Stimulated activated CD4-positive, alpha-beta T cell treated with anti-CD3 and anti-CD28 coated beads, TNF-alpha, amount 100 ng/mL, for 24 hours (primary cell): ENCODE measurements at regions not wholly inside any gene's neighbourhood (a gene's known extent, or its start where the extent isn't known, plus 50 kb on each side); places are given as distances from the start of the nearest gene placed in this dataset.

Experiments used
- DNase-seq, 3 experiments: peaks; one replicate each; pipeline ENCODE4 v3.0.0-alpha.2; 2020; ENCODE audit warnings: low read depth in 3 of 3

- DNase-seq = no peak
Observed at GRCh38 chr7:85659364-85659763, 472.5 kb upstream of the SEMA3D start.

DNA sequence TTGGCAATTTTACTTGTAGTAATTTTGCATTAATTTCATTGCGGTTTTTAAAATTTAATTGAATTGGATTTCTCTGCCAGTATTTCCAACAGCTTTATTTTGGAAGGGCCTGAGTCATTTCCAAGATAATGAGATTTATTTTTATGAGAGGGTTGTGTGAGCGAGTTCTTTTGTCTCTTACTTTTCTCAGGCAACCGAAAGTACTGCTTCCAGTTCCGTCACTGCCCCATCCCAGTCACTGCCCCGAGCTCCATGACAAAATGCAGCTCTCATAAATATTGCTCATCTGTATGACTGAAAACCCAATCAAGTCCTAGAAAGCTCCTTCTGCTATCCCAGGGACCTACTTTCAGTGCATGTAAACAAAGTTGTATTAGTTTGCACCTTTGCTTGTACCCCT, 468.4 kb upstream of the SEMA3D start:
- no peak for DNase-seq

- no peak for DNase-seq
Observed at GRCh38 chr7:85644272-85644671, 457.4 kb upstream of the SEMA3D start.

GRCh38 chr7:85641331-85641730, 454.5 kb upstream of the SEMA3D start:
- no peak for DNase-seq

DNA sequence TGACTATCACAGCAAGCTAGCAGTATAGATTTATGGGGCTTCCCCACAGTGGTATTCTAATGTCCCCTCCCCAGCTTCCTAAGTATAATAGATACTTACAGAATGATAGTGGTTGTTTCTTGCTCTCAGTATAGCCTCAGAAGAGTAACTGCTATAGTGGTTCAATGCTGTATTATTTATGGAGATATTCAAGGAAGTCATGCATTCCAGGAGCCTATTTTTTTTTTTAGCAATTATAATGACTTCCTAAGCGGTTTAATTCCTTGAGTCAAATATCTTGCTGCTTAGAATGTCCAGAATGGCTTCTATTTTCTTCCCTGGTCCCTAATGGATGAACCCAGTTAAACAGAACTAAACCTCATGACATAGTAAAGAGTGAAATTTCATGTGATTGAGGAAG, 451.5 kb upstream of the SEMA3D start:
- no peak for DNase-seq

GRCh38 chr7:85634951-85635350, 448.1 kb upstream of the SEMA3D start:
- no peak for DNase-seq

DNA sequence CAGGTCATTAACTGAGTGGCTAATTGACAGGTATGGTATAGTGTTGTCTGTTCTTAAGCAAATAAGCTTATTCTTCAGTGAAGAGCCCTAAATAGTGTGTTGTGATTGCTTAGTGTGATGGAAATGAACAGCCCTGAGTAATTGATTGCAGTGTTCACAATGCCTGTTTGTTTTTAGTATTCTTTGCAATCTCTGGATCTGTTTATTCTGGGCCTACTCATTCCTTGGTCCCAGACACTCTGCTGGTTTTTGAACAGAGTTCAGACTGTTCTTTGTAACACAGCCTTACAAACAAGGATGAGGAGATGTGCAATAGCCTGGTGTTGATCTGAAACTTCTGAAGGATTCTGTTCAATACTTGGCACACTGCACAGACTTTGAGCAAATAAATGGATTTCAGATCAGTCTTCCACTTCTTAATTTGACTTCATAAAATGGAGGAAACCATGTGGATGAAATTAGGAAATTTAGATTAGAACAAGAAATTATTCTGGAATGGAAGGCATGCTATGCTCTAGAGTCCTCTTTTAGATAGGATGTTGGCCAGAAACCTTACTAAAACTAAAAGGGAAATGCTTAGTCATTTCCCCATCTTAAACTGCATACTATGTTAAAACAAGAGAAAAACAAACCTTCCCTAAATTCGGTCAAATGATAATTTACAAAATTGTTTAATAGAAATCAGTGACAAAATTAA, 444.2 kb upstream of the SEMA3D start:
- no peak for DNase-seq

- DNase-seq = no peak
Observed at GRCh38 chr7:85627791-85628586, 441.1 kb upstream of the SEMA3D start.

- DNase-seq = no peak
Observed at GRCh38 chr7:85622059-85622458, 435.2 kb upstream of the SEMA3D start.

DNA sequence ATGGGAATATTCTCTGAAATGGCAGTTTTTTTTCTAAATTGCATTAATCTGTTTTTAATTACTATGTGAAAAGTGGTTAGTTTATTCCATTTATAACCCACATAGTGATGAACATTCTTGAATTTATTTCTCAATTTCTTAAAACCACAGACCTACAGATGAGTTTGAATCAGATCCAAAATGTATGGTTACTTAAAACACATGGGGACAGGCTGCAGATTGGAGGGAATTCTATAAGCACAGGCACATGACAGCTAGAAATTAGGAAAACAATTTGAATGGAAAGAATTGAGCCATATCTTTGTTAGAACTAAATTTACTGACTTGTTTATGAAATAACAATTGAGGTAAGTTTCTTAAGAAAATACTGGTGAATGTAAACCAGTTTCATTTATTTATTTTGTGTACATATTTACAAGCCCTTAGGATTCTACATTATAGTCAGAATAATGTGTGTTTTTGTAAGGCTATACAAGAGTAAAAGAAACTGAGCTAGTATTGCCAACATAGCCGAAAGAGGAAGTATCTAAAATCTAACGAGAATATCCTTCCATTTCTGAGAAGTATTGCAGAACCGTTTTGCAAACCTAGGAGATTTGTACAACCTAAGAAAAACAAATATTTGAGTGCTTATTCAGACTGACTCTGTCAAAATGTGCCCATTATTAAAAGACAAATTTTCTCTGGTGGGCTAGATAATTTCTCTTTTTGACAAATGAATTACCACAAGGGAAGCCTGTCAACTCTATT, 434.3 kb upstream of the SEMA3D start:
- no peak for DNase-seq

GRCh38 chr7:85619236-85619635, 432.4 kb upstream of the SEMA3D start:
- no peak for DNase-seq

GRCh38 chr7:85614684-85615083, 427.8 kb upstream of the SEMA3D start:
- DNase-seq = no peak

GRCh38 chr7:85612514-85612913, 425.7 kb upstream of the SEMA3D start:
- DNase-seq = no peak

DNA sequence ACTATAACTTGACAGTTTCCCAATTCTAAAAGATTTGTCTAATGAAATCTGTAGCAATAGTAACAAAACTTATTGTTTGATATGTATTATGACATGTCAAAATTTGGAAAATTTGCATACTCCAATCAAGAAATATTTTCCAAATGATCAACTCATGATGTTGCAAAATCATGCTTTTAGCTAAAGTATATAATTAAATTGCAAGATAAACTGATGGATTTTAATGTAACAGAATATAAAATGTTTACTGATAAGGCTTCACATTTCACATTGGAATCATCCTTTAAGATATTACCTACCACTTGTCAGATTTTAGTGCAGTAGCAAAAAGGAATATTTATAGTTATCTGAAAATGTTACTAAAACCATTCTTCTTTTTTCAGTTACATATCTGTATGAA, 421.9 kb upstream of the SEMA3D start:
- DNase-seq = no peak

GRCh38 chr7:85602196-85602595, 415.3 kb upstream of the SEMA3D start:
- DNase-seq = no peak

- DNase-seq = no peak
Observed at GRCh38 chr7:85600395-85600794, 413.5 kb upstream of the SEMA3D start.

GRCh38 chr7:85596827-85597226, 410.0 kb upstream of the SEMA3D start:
- DNase-seq = no peak

- DNase-seq = no peak
Observed at GRCh38 chr7:85595750-85596178, 408.9 kb upstream of the SEMA3D start.

DNA sequence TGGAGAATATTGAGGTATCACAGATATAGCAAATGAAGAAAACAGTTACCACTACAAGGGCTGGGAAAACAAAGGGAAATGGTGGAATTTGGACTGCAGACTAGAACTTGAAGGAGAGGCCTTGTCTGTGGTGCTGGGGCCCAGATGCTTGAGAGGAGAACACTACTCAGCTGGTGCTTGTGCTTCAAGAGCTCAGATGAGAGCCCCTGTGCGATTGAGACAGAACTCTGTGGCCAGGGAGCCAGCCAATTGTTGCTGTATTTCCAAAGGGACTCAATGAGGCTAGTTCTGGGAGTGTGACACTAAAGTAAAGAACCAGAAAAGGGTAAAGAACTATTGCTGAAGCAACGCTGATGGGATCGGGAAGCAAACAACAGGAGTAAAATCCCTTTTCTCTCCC, 406.5 kb upstream of the SEMA3D start:
- DNase-seq = no peak

DNA sequence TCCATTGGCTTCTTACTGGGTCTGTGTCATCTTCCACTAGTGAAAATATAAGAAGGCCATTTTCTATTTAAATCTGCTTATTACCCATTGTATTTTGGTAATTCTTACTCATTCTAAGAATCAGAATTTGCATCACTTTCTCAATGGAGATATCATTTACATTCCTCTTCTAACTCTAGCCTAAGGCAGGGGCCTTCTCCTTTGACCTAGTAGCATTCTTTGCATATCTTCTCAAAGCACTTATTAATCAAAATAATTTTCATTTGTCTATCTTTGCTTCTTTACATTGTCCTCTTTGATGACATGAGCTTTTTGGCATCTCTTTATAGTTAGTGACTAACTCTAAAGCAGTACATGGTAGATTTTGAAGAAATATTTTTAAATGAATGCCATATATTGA, 400.9 kb upstream of the SEMA3D start:
- no peak for DNase-seq

- no peak for DNase-seq
Observed at GRCh38 chr7:85586091-85586490, 399.2 kb upstream of the SEMA3D start.

DNA sequence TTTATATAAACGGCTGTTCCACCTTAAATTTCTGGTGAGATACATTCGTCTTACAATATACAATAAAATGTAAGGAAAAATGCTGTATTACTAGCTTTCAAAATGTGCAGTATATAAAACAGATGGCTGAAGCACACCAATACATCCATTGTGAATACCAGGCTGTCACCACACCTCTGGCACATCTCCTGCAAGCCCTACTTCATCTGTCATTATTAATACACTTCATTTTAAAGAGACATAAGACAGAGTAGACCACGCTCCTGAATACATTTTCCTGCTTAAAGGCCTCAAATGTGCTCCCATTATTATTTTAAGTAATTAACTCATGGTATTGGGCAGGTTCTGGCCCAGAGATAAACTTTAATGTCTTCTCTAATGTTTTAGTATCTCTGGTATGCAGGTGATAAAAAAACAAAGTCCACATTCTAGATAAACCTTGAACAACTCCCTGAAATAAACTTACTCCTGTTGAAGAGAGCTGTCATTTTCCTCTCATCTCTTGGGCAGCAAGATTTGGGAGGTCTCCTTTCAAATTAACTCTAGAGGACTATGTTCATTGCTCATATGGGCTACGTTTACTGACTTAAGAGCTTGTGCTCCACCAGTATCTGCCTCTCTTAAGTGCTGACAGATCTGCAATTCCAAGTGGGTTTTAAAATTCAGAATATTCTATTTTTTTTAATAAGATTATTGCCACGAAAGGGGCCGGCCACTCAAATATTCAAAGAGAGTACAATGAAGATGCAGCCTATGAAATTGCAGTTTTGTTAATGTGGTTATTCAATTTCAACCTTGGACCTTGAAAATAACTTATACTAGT, 396.5 kb upstream of the SEMA3D start:
- DNase-seq = no peak
